A673 (cell line): ENCODE measurements at regions not wholly inside any gene's neighbourhood (a gene's known extent, or its start where the extent isn't known, plus 50 kb on each side); places are given as distances from the start of the nearest gene placed in this dataset.

Experiments used
- BruUV-seq: library from RNA; stranded (reverse); fragments of 400-500 nt; replicated peaks from 2 replicates; lab custom pipeline; 2021; lab: Mats Ljungman, UMichigan
- CTCF ChIA-PET: fragments of 300-600 bp; sonication (Branson Sonifier 250); formaldehyde crosslinking; loops from one replicate; lab custom pipeline; 2022; ENCODE audit warnings: antibody characterized with exemption; lab: Charles Lee
- POLR2A ChIA-PET: fragments of 300-600 bp; sonication (Branson Sonifier 250); formaldehyde crosslinking; loops from one replicate; lab custom pipeline; 2022; ENCODE audit warnings: antibody characterized with exemption; ENCODE audit not compliant: low non-redundant PET; lab: Charles Lee
- DNase-seq: peaks from one replicate; pipeline ENCODE4 v3.0.0-alpha.2; 2015; ENCODE audit warnings: low spot score
- H3K27ac ChIP-seq: fragments of 200-600 bp; sonication (generic); 2 replicates; pipeline ENCODE4 v1.5.1; 2016; ENCODE audit warnings: mixed run types, low read depth, mild to moderate bottlenecking, mixed read lengths, antibody characterized with exemption, low read length; ENCODE audit not compliant: poor library complexity, severe bottlenecking
- H3K27me3 ChIP-seq: fragments of 200-600 bp; sonication (generic); replicated peaks from 2 replicates; pipeline ENCODE4 v1.6.1; 2017; ENCODE audit warnings: mixed run types, low read depth, mild to moderate bottlenecking, mixed read lengths, antibody characterized with exemption, low read length; ENCODE audit not compliant: insufficient read depth, poor library complexity
- H3K36me3 ChIP-seq: fragments of 200-600 bp; sonication (generic); 2 replicates; pipeline ENCODE4 v1.6.1; 2016; ENCODE audit warnings: mixed run types, mild to moderate bottlenecking, mixed read lengths, antibody characterized with exemption, low read length; ENCODE audit not compliant: insufficient read depth, poor library complexity, severe bottlenecking
- H3K4me1 ChIP-seq: fragments of 200-600 bp; sonication (generic); 2 replicates; pipeline ENCODE4 v1.6.1; 2017; ENCODE audit warnings: mixed run types, mild to moderate bottlenecking, mixed read lengths, antibody characterized with exemption, low read length; ENCODE audit not compliant: insufficient read depth, poor library complexity, severe bottlenecking
- H3K4me3 ChIP-seq: fragments of 200-600 bp; sonication (generic); 2 replicates; pipeline ENCODE4 v1.5.1; 2016; ENCODE audit warnings: low read depth, mixed run types, mild to moderate bottlenecking, mixed read lengths, low read length; ENCODE audit not compliant: poor library complexity, severe bottlenecking
- H3K9me3 ChIP-seq: fragments of 200-600 bp; sonication (generic); 2 replicates; pipeline ENCODE4 v1.6.1; 2016; ENCODE audit warnings: mixed run types, low read depth, mild to moderate bottlenecking, mixed read lengths, antibody characterized with exemption, low read length; ENCODE audit not compliant: poor library complexity, severe bottlenecking
- EZH2 ChIP-seq: fragments of 200-600 bp; sonication (generic); IDR thresholded peaks from 2 replicates; pipeline ENCODE4 v1.6.1; 2017; ENCODE audit warnings: borderline replicate concordance, low read depth, mild to moderate bottlenecking, mixed read lengths, antibody characterized with exemption, low read length; ENCODE audit not compliant: poor library complexity, severe bottlenecking
- intact Hi-C: fragments of 100-400 bp; cut with micrococcal nuclease; formaldehyde crosslinking; loops from one replicate; pipeline ENCODE4 v1.10.0; 2022; ENCODE audit not compliant: unreplicated experiment
- TF ChIP-seq, protein P1 (sequence below): fragments of 300-800, 200-600 bp; sonication (generic); conservative IDR thresholded peaks from 2 replicates; pipeline ENCODE4 v1.5.1; 2017; ENCODE audit warnings: low read depth, mild to moderate bottlenecking, antibody characterized with exemption, low read length, moderate library complexity, mixed read lengths

DNA sequence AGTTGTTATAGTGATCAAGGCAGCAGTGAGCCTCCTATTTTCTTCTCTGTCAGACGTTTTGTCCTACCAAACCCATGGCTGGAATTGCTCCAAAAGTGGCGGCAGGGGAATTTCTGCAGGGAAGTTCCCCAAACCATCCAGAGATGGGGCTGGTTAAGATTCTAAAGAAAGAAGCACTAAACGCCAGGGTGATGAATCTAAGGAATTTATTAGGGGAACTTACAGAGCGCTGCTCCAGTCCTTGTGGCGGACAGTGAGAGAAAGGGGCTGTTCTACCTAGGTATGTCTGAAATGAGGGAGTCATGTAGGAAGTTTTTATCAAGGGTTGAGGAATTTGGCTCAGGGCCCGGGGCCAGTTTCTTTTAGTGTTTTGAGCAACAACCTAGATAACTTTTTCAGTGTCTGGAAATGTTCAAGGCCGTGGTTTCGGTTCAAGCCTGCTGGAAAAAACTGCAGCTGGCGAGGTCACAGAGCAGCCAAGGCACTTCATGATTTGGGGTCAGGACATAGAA, 222.4 kb upstream of the B3GALT2 start:
- no peak for DNase-seq
- no peak for TF ChIP-seq EZH2
- TF ChIP-seq, protein P1, sequence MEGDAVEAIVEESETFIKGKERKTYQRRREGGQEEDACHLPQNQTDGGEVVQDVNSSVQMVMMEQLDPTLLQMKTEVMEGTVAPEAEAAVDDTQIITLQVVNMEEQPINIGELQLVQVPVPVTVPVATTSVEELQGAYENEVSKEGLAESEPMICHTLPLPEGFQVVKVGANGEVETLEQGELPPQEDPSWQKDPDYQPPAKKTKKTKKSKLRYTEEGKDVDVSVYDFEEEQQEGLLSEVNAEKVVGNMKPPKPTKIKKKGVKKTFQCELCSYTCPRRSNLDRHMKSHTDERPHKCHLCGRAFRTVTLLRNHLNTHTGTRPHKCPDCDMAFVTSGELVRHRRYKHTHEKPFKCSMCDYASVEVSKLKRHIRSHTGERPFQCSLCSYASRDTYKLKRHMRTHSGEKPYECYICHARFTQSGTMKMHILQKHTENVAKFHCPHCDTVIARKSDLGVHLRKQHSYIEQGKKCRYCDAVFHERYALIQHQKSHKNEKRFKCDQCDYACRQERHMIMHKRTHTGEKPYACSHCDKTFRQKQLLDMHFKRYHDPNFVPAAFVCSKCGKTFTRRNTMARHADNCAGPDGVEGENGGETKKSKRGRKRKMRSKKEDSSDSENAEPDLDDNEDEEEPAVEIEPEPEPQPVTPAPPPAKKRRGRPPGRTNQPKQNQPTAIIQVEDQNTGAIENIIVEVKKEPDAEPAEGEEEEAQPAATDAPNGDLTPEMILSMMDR, result no peak
- intact Hi-C loops, result loop anchor here (5.0 to 10.0 kb wide), 3 partner anchors 224 to 888 kb away; partner anchors contain the start of gene B3GALT2
- no peaks in the 10 kb centered on the region for H3K4me1 ChIP-seq
- no TSS peak for BruUV-seq
- H3K36me3 ChIP-seq, result no peaks in the 10 kb centered on the region
- ChIA-PET CTCF (no interaction called here), POLR2A (no interaction called here)
- no peak overlapping the region for H3K4me3 ChIP-seq
- H3K9me3 ChIP-seq, result no peaks in the 10 kb centered on the region
- no peaks in the 10 kb centered on the region for H3K27me3 ChIP-seq
- no peak overlapping the region for H3K27ac ChIP-seq

DNA sequence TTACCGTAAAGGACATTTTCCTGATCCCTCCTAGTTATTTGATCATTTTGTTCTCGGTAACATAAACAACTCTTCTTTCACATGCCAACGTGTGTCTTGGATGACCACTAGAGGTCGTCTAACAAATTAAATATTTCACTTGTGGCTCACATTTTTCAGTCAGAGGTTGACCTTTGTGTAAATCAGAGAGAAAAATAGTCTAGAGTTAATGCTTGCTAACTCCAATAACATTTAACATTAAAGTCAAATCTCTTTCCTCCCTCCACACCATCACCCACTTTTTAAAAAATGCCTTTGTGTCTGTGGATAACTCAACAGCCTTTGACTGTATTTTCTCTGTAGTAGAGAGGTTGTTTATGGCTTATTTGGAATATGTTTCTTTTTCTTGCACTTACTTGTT, 220.5 kb upstream of the B3GALT2 start:
- Histone ChIP-seq H3K4me3 (no peak overlapping the region), H3K27ac (no peak overlapping the region), H3K27me3 (no peaks in the 10 kb centered on the region), H3K9me3 (no peaks in the 10 kb centered on the region), H3K4me1 (no peaks in the 10 kb centered on the region), H3K36me3 (no peaks in the 10 kb centered on the region)
- intact Hi-C loops, result loop anchor here (5.0 to 10.0 kb wide), 3 partner anchors 222 to 890 kb away; partner anchors contain the start of gene B3GALT2
- TF ChIP-seq EZH2, result no peak
- TF ChIP-seq, protein P1, result peak; percentile 84
- ChIA-PET POLR2A (no interaction called here), CTCF (no interaction called here)
- no TSS peak for BruUV-seq
- peak; percentile 65 for DNase-seq

DNA sequence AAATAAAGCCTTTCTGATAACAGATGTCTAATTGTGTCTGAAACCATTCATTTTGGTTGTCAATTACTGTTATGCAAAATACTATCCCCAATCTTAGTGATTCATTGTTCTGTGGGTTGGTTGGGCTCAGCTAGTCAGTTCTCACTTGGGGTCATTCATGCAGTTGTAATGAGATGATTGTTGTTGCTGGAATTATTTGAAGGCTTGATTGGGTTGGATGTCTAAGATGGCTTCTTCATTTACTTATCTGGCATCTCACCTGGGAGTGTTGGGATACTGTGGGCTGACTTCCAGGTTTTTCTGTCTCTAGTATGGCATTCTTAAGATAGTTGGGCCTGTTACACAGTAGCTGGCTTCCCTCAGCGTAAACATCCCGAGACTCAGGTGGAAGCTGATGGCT, 217.8 kb upstream of the B3GALT2 start:
- TF ChIP-seq, protein P1, result no peak
- no peak for TF ChIP-seq EZH2
- BruUV-seq, result no TSS peak
- H3K36me3 ChIP-seq, result no peaks in the 10 kb centered on the region
- no peaks in the 10 kb centered on the region for H3K27me3 ChIP-seq
- H3K4me3 ChIP-seq, result no peak overlapping the region
- DNase-seq, result no peak
- CTCF ChIA-PET, result no interaction called here
- no peak overlapping the region for H3K27ac ChIP-seq
- POLR2A ChIA-PET, result no interaction called here
- H3K9me3 ChIP-seq, result no peaks in the 10 kb centered on the region
- intact Hi-C loops, result loop anchor here (10.0 kb wide), 2 partner anchors 219 to 351 kb away; partner anchors contain the start of gene B3GALT2
- no peaks in the 10 kb centered on the region for H3K4me1 ChIP-seq
